ENCODE measurements at regions not wholly inside any gene's neighbourhood (a gene's known extent, or its start where the extent isn't known, plus 50 kb on each side); places are given as distances from the start of the nearest gene placed in this dataset.

DNA sequence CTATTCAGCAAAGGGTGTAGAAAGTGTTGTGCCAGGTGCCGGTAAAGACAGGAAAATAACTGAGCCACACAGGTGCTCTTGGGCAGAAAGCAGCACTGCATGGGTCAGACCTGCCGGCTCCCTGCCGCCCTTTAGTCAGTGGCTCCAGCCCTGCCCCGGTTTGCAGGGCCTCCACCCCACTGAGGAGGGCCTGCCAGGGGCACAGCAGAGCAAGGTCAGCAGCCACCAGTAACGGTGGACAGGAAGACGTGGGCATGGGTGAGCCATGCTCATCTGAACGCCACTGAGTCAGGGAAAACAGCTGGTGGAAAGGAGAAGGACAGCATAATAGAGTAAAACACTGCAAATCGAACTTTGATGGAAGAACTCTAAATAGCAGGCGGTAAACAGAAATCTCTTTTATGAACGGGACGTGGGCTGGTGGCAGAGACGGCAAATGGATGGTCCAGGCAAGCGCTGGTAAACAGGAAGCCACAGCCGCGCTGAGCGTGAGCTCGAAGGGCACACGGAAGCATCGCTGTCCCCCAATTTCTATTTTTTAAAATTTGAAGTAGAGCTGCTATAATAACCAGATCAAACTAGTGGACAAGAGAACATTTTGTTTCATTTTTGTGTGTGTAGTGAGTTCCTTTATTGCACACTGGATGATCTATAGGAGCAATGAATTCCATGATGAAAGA, 141.8 kb upstream of the ALKAL2 start:
- H3K36me3 ChIP-seq (ENCODE audit: control insufficient read depth in 1 of 2, insufficient read depth in 2 of 2, low read length in 2 of 2) = no peaks in the 10 kb centered on the region
- no TSS peak for BruUV-seq (replicated peaks)
- peaks cover 13% of the 10 kb centered on the region; the same call in 1 of the 2 replicates for H3K27me3 ChIP-seq (ENCODE audit: insufficient read depth, low read length)
- no peaks in the 10 kb centered on the region for H4K20me1 ChIP-seq (ENCODE audit: insufficient read depth)
- H3K4me2 ChIP-seq (ENCODE audit: low read length) = no peak overlapping the region
- TF ChIP-seq TCF7L2 (IDR thresholded peaks at IDR 0.05; ENCODE audit: borderline replicate concordance, extremely low read depth, insufficient read depth, insufficient read length) = no peak
- ChIA-PET POLR2A (no interaction called here), CTCF (no interaction called here), RAD21 (ENCODE audit: low non-redundant PET in 1 of 2, low total read pairs in 2 of 2, uncharacterized antibody in 2 of 2, unreplicated experiment in 2 of 2) (no interaction called here)
- ATAC-seq (no peak), DNase-seq (ENCODE audit: low read depth, low spot score) (no peak)
- no peak overlapping the region for H3K9ac ChIP-seq (ENCODE audit: low read length)
- intact Hi-C loops (cut with micrococcal nuclease) = no loop called here
- no peaks in the 10 kb centered on the region for H3K9me2 ChIP-seq (ENCODE audit: insufficient read depth)
- H3K79me2 ChIP-seq (ENCODE audit: insufficient read depth, low read length) = no peaks in the 10 kb centered on the region
- no peak overlapping the region for H2AFZ ChIP-seq (ENCODE audit: low read depth, low read length, poor library complexity, severe bottlenecking)
- no peak overlapping the region for H3K4me3 ChIP-seq (replicated peaks in 1 of 2; ENCODE audit: low read depth in 1 of 2, low read length in 2 of 2)
- H3K4me1 ChIP-seq (ENCODE audit: control insufficient read depth in 1 of 2, insufficient read depth in 2 of 2, low read length in 2 of 2) = no peaks in the 10 kb centered on the region
- H3K9me3 ChIP-seq (ENCODE audit: control insufficient read depth in 1 of 2, insufficient read depth in 1 of 2, low read depth in 1 of 2, low read length in 2 of 2) = no peaks in the 10 kb centered on the region
- H3K27ac ChIP-seq (ENCODE audit: low read depth, low read length) = no peak overlapping the region

DNA sequence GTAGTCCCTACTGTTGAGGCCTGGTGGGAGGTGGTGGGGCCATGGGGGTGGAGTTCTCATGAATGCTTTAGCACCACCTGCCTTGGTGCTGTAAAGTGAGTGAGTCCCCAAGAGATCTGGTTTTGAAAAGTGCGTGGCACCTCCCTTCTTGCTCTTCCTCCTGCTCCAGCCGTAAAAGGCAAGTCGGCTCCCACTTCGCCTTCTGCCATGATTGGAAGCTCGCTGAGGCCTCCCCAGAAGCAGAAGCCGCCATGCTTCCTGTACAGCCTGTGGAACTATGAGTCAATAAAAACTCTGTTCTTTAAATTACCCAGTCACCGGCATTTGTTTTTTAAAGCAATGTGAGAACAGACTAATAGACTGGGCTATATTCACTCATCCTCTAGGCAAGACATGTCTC, 141.3 kb upstream of the ALKAL2 start:
- Histone ChIP-seq H3K27me3 (ENCODE audit: insufficient read depth, low read length) (peaks cover 9% of the 10 kb centered on the region; the same call in 1 of the 2 replicates), H2AFZ (ENCODE audit: low read depth, low read length, poor library complexity, severe bottlenecking) (no peak overlapping the region), H4K20me1 (ENCODE audit: insufficient read depth) (no peaks in the 10 kb centered on the region), H3K9me2 (ENCODE audit: insufficient read depth) (no peaks in the 10 kb centered on the region), H3K4me2 (ENCODE audit: low read length) (no peak overlapping the region), H3K4me3 (replicated peaks in 1 of 2; ENCODE audit: low read depth in 1 of 2, low read length in 2 of 2) (no peak overlapping the region), H3K79me2 (ENCODE audit: insufficient read depth, low read length) (no peaks in the 10 kb centered on the region), H3K27ac (ENCODE audit: low read depth, low read length) (no peak overlapping the region), H3K36me3 (ENCODE audit: control insufficient read depth in 1 of 2, insufficient read depth in 2 of 2, low read length in 2 of 2) (no peaks in the 10 kb centered on the region), H3K9me3 (ENCODE audit: control insufficient read depth in 1 of 2, insufficient read depth in 1 of 2, low read depth in 1 of 2, low read length in 2 of 2) (no peaks in the 10 kb centered on the region), H3K9ac (ENCODE audit: low read length) (no peak overlapping the region), H3K4me1 (ENCODE audit: control insufficient read depth in 1 of 2, insufficient read depth in 2 of 2, low read length in 2 of 2) (no peaks in the 10 kb centered on the region)
- no peak for TF ChIP-seq FOSL1 (IDR thresholded peaks at IDR 0.05; ENCODE audit: low read depth)
- no peak for TF ChIP-seq ZBTB33 (IDR thresholded peaks at IDR 0.05; ENCODE audit: extremely low read depth, insufficient replicate concordance, low read length)
- TF ChIP-seq EGR1 (IDR thresholded peaks at IDR 0.05; ENCODE audit: low read depth) = no peak
- no peak for TF ChIP-seq SIN3A (IDR thresholded peaks at IDR 0.05; ENCODE audit: low read depth)
- TF ChIP-seq, protein P1, sequence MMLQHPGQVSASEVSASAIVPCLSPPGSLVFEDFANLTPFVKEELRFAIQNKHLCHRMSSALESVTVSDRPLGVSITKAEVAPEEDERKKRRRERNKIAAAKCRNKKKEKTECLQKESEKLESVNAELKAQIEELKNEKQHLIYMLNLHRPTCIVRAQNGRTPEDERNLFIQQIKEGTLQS (IDR thresholded peaks at IDR 0.05) = no peak
- TF ChIP-seq MAX (IDR thresholded peaks at IDR 0.05) = no peak
- TF ChIP-seq ZNF274 (IDR thresholded peaks at IDR 0.05; ENCODE audit: low read depth, low read length) = no peak
- TF ChIP-seq SP1 (IDR thresholded peaks at IDR 0.05; ENCODE audit: low read depth) = no peak
- no peak for TF ChIP-seq TCF7L2 (IDR thresholded peaks at IDR 0.05; ENCODE audit: borderline replicate concordance, extremely low read depth, insufficient read depth, insufficient read length)
- no peak for TF ChIP-seq CBX3 (IDR thresholded peaks at IDR 0.05; ENCODE audit: low read depth)
- no peak for TF ChIP-seq ELF1 (IDR thresholded peaks at IDR 0.05; ENCODE audit: borderline replicate concordance, low read depth)
- no peak for TF ChIP-seq POLR2A (IDR thresholded peaks at IDR 0.05; ENCODE audit: borderline replicate concordance, extremely low read depth, insufficient read depth, insufficient read length)
- TF ChIP-seq EZH2 (IDR thresholded peaks at IDR 0.05) = no peak
- no peak for TF ChIP-seq SRF (IDR thresholded peaks at IDR 0.05; ENCODE audit: low read depth)
- no TSS peak for BruUV-seq (replicated peaks)
- DNase-seq (ENCODE audit: low read depth, low spot score) (no peak), ATAC-seq (no peak)
- intact Hi-C loops (cut with micrococcal nuclease) = no loop called here
- ChIA-PET POLR2A (no interaction called here), CTCF (no interaction called here), RAD21 (ENCODE audit: low non-redundant PET in 1 of 2, low total read pairs in 2 of 2, uncharacterized antibody in 2 of 2, unreplicated experiment in 2 of 2) (no interaction called here)

All from HCT116 (cell line).